ENCODE measurements at regions not wholly inside any gene's neighbourhood (a gene's known extent, or its start where the extent isn't known, plus 50 kb on each side); places are given as distances from the start of the nearest gene placed in this dataset.

DNA sequence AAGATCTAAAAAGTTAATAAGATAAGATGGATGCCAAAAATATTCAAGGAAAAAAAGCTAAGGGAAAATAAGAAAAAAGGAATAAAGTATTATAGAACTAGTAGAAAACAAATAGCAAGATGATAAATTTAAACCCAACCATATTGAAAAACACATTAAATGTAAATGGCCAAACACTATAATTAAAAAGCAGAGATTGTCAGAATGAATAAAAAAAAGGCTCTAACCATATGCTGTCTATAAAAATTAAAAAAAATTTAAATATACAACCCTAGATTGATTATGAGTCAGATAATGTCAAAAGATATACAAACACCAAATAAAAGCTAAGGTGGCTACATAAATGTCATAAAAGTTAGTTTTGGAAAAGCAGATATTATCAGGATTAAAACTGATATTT lies 617.5 kb upstream of the SGCG start:
- DNase-seq: no peak

DNA sequence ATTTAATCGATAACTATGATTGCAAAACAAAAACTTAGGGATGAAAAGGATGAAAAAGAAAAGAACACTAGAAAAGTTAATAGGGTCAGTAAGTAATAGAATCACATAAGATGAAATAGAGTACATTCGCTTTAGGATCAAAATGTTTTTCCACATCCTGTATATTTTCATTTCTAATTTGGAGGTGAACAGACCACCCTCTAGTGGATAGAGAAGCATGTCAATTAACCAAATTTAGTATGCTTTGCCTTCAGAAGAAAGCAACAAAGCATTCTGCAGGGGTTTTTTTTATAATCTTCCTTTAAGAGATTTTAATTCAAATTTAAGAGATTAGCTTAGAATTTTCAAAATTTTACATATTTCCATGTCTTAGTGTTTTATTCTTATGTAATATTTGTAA lies 611.0 kb upstream of the SGCG start:
- DNase-seq: no peak

DNA sequence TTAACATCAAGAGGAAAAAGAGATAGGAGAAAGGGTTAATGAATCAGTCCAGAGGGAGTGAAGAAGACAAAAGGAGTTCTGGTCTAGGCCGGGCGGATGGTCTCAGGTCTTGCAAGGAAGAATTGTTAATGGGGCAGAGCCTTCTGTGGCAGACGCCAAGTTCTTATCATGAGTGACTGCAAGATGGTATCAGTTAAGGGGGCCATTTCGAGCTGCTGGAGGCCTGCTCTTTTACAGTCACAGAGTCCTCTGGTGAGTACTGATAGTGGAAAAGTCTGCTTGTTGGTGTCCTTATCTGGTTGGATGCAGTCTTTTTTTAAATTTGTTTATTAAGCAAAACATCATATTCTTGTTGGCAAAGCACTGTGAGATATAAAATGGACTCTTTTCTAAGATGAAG lies 590.9 kb upstream of the SGCG start:
- no peak for DNase-seq

DNA sequence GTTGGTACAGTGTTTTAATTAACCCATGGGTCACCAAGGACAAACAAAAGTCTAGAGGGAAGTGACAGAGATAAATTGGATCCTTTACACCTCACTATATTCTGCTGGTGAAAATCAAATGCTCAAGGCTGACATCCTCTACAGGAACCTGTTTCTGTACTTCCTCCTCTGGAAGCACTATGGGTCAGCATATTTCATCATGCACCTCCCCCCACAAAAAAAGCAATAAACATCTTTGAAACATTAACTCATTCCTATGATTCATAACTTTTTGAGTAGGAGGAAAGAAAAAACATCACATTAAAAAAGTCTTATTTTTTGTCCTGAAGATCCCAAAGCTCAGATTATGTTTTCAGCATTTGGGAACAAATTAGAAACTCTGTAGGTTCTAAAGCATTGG lies 588.3 kb upstream of the SGCG start:
- DNase-seq: peak; percentile 16

DNA sequence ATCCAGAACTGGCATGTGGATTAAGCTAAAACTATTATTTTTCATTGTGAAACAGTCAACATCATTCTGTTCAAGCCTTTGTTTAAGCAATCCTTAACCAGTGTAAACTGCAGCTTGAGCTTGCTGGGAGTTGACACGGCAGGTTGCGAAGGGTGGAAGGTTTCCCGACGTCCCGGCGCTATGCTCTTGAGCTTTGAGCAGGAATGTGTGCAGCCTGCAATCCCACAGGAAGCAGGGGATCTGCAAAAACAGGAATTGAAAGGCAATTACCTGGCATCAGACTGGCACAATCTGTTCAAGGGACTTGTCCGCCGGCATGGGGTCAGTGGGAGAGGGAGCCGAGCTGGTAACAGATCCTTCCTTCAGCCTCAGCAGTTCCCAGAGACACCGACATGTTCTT lies 586.7 kb upstream of the SGCG start:
- no peak for DNase-seq

DNA sequence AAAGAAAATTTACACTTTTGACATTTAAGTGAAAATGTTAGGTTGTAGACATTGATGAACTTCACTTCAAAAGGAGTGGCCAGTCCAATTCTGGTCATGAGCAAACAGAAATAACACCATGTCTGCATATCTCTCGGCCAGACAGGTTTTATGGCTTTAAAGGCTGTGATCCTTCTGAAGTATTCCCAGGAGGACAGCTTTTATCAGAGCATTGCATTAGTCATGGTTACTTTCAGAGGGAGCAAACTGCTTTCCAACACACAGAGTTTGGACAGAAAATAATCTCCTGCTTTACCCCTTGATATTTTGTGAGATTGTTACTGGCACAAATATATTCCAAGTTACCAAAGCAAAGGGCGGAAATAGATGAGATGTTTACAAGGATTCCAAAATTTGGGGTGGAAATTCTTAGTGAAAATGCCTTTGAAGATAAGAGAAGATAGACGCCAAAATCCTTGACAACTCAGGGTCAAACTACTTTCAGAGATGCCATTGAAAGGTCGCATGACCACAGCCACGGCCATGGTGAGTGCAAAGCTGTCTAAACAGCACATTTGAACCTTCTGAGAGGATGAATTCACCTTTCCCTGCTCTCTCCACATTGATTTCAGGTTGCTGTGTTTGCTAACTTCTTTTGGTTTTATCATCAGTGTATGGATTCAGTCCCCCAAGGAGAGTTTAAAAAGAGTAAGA lies 584.5 kb upstream of the SGCG start:
- DNase-seq: no peak

DNA sequence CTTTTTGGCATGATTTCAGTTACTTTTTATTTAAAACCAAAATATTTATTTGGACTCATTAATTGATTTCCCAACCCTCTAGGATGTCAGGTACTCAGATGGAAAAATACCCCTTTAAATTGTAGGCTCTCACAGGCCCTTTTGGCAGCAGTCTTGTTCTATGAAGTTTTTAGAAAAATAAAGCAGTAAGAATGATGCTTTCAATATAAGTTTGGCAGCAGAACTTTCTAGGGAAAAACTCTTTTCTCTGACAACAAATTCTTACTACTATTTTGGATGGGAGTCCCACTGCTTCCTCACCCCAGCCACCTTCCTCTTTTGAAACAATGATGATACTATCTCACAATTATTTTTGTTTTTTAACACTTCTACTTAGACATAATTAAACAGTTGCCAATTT lies 581.6 kb upstream of the SGCG start:
- DNase-seq: no peak

DNA sequence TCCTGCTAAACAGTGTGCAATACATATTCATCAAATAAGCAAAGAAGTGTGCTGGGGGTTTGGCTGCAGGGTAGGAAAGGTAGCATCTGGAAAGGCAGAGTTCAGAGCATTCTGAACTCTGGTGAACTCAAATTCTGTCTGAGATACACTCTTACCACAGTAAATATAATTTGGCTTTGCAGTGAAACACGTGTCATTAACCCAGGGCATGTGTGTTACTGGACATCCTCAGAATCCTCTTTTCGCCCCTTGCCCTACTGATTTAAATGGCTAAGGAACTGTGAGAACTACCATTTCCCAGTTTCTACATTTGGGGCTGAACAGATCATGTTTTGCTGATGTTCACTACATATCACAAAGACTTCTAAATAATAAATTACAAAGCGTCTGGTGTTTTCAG lies 562.8 kb upstream of the SGCG start:
- DNase-seq: no peak

DNA sequence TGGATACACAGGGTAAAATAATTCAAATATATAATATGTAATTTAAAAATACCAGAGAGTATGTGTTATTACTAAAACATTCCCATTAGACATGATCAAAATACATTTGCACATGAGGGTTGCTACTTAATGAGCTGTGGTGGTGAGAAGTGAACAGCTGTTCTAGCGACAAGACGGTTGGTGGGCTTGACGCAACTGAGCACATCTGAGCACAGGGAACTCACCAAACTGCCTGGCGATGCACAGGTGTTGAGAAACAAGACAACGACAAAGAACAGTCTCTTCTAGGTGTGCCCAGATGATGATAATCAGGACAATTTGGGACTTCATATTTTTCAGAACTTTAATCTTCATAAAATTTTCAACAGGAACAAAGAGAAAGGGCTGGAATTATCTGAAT lies 555.1 kb upstream of the SGCG start:
- DNase-seq: no peak

DNA sequence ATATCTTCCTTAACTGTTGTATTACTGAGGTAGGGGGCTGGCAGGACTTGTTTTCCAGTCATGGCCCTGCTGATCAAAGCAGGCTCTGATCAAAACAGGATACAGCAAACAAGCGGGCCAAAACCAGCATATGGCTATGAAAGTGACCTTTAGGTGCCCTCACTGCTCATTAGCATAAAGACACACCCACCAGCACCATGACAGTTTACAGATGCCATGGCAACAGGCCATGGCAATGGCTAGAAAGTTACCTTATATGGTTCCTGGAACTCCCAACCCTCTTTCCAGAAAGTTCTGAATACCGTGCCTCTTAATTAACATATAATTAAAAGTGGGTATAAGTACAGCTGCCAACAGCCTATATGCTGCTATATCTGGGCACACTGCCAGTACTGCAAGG lies 551.4 kb upstream of the SGCG start:
- no peak for DNase-seq

DNA sequence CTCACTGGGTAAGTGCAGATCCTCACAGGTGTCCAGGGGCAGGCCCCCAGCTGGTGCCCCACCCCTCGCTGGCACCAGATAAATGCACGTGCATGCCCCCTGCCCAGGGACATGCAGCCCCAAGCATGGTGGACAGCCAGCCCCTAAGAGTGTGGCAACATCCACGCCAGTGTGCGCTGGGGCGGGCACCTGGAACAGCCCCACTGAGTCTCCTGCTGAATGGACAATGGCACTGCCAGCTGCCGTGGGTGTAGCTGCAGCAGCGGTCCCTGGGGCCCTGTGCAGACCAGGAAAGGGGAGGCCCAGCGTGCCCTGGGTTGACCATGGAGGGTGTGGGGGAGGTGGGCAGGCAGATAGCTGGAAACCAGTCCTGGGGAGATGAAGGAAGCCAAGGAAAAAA lies 538.7 kb upstream of the SGCG start:
- no peak for DNase-seq

DNA sequence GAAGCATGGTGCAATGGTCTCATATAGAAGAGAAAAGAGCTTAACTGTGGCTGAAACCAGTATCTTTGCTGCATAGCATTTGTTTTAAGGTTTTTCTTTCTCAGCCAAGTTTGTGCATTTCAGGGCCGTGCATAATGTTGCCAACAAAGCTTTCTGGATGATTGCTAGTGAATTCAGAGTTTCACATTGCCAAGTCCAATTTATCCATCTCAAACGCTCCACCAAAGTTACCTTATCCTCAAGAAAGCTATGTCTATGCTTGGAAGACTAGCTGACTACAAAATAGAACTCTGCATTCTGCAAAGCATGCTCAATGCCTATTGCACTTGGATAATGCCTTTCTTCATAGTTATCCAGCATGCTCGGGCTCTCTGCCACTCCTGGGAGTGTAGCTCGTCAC lies 535.8 kb upstream of the SGCG start:
- no peak for DNase-seq

DNA sequence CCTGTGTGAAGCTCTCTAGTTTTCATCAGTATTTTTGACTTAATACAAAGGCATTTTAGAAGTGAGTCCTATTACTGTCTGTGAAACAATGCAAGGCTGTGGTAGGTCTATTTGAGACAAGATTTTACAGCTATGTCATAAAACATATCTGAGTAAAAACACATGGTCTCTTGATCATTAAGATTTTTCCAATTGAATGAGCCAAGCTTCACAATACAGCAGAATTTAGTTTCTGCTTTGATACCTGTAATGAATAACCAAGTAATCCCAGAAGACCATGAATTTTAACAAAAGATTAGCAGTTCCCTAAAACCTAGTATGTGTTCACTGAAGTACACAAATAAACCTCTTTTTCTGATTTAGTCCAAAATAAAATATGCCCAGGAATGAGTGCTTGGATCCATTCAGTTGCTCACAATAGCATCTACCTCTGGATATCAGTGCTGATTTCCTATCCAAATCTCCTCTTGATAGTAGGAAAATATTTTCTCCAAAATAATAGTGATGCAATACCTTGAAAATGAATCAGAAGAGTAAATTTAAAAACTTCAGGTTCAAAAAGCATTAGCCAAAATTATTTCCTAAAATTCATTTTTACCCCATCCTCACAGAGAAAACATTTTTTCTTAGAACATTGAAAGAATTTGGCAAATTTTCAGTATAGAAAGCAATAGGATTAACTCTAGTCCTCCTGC lies 533.5 kb upstream of the SGCG start:
- DNase-seq: no peak

DNA sequence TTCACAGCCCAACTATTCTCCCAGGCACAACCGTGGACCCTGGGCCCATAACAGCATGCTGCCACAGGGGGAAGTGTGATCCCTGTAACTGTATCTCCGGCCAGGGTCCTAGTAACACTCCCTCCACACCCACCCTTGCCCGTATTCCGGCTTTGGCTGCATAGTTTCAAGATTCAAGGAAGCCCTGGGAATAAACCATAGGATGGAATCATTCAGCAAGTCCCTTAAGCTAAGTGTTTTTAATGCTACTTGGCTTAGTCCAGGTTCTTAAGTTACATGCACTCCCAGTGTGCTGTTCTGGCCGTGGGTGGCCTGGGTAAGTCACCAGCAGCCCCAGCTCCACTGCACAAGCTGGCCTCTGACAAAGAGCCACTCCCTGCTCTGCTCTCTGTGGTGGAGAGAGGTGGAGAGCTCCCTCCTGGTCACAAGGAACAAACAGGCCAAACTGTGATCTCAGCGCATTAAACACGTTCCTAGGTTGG lies 532.4 kb upstream of the SGCG start:
- DNase-seq: no peak

DNA sequence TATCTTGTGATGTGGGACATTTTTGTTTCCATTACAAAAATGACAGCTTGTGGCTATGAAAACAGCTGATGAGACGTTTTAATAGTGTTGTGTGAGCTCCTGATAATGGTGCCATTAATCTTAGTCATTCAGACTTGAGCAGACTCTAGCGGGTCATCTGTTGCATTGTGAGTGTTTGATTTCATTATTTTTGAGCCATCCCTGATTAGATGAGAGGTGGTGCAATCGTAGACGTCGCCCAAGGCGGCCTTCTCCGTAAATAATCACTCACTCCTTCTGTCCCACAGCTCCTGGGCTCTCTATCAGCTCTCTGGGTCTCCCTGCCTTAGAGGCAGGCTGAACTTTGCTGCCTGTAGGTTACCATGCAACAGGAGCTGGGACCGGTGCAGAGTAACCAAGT lies 528.0 kb upstream of the SGCG start:
- DNase-seq: no peak

DNA sequence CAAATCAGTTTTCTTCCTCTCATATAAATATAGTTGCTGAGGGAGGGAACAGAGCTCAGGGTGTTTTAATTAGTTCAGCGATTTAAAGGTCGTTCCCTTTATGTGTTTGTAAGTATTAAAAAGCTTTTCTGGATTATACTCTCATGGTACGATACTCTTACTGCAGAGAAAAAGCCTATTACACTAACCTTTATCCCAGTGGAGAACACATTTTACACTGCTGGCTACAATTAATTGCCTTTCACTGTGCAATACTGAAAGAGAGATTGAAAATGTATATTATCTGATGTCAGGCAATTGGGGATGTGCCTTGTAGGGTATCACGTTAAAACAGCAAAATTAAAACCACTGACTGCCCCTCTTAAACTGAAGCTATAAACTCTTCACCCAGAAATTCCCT lies 526.9 kb upstream of the SGCG start:
- no peak for DNase-seq

DNA sequence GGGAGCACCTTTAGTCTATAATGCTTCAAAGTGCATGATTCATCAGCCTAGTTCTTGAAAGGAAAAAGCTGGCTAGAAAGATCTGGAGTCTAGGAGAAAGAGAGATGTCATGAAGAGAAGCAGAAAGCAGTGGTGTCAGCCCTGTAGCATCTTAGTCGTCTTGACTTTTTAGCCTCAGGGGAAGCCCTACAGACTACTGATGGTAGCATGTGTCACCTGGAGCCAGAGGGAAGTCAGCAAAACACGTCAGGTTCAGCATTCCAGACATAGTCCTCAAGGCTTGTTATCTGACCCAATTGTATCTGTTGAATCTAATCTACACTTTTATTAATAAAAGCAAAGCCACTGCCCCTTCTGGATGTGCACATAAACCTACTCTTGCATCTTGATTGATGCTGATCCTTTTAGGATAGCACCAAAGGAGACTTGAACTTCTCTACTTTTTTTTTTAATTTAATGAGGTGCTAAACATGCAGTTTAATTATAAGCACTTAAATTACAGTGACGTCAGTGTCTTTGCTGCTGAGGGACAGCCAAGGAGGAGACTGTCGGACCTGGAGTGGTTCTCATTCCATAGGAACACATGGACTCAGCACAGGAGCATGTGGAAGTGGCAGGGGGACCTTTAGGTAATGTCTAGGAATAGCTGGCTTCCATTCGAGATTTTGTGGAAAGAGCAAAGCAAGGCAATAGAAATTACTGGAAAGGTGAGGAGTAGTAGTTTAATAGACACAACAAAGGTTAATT lies 525.5 kb upstream of the SGCG start:
- DNase-seq: no peak

DNA sequence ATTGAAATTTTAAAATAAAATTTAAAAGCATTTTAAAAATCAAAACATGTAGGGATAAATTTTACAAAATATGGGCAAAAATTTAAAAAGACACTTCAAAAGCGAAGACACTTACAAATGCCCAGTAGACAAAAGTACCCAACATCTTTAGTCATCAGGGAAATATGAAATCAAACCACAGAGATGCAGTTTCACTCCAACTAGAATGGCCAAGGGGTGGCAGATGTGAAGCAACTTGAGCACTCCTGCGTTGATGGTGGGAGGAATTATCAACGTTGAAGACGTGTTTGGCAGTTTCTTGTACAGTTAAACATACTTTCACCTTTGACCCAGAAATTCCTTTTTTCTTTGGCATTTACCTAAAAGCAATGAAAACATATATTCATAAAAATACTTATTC lies 518.0 kb upstream of the SGCG start:
- no peak for DNase-seq

DNA sequence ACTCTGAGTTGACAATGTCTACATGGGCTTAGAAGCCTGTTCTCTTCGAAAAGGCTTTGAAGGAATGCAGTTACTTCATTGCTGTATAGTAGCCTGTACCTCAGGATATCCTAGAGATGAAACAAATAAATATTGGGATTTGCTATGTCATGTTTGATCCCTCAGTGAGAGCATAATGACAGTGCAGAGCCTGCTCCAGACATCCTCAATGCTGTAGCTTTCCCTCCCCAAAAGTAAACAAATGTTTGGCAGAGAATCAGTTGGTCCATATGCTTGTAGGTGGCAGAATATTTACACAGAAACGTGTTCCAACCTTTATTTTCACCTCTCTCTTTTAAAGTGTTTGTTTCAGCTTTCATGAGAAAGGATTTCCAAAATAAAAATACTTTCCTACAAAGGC lies 515.3 kb upstream of the SGCG start:
- no peak for DNase-seq

DNA sequence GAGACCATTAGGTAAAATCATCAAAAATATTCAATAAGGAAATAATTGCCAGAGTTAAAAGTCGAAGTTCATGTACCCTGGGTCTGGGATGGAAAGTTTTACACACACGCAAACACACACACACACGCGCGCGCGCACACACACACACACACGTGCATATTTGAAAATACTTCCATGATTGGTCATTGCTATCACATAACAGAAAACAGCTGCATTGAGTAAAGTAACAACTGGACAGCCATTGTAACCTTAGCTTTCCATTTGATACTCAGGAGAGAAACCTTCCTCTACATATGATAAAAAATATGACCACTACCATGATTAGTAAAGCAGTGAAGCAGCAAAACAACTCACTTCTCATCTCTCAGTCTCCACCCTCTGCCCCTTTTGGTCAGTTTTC lies 490.0 kb upstream of the SGCG start:
- DNase-seq: no peak

DNA sequence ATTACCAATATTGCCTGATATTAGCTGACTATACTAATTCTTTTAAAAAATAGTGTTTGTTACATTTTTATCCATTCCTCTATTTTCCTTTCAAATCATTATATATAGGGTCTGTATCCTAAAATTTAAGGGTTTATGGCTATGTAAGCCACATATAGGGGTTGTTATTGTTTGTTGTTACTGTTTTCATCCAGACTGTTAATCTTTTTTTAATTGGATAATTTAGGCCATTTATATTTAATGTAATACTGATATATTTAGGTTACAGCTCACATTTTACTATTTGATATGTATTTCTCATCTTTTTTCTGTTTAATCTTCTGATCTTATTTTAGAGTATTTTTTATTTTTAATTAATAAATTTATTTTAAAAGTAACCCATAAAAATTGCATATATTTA lies 487.1 kb upstream of the SGCG start:
- DNase-seq: no peak

DNA sequence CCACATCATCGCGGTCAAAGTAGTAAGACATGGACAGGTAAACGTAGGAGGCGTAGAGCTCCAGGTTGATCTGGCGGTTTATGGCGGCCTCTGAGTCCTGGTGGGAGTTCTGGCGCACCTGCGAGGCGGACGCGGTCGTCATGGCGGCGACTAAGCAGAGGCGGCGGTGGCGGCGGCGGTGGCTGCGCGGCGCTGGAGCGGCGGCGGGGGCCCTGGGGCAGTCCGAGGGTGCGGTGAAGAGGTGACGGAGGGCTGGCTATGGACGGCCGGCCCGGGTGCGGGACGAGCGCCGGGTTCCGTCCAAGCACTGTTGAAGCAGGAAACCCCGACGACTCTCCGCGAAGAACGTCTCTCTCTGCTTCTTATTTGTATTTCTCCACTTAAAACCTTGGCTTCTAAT lies 484.3 kb upstream of the SGCG start:
- DNase-seq: no peak

DNA sequence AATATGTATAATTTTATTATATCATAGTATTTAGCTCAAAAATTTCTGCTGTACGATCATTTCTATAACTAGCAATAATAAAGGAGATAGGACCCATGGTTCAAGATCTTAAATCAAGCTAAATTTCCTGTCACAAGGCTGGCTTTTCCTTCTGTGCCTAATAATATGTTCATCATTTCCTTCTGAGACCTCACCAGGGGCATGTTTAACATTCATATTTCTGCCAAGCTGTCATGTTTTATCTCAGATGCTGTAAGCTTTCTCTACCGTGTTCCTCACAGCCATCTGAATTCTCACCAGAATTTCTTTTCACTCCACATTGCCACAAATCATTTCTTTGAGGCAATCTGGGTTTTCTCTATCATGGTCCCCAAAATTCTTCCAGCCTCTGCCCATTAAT lies 482.3 kb upstream of the SGCG start:
- DNase-seq: no peak

DNA sequence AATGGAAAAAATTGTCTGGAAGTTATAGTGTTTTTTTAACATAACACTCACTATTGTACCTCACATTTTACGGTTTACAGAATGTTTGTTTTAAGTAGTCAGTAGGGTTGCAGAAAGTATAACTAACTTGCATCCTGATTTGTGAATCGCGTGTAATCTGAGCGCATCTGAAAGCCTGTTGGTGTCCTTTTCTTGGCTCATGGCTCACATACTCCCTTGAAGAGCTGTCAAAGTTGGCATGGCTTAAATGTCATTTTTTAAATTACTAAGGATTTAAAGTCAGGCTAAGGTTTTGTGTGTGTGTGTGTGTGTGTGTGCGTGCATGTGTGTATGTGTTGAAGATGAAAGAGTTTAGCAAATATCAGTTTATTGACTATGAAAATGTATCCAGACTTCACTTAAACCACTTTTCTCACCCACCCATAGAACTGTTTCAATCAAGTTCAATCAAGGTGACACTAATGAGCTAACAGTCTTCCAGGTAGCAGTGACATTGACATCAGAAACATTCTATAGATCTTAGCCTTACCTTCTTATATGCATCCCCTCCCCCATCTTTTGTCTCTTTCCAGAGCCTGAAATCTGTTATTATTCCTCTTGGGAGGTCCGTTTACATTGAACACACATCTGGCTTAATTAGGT lies 480.4 kb upstream of the SGCG start:
- DNase-seq: no peak

Measured in kidney glomerular epithelial cell (primary cell).